Natural killer cell (primary cell): ENCODE measurements at regions not wholly inside any gene's neighbourhood (a gene's known extent, or its start where the extent isn't known, plus 50 kb on each side); places are given as distances from the start of the nearest gene placed in this dataset.

Experiments
- ATAC-seq, 3 donors: fragments of 150-1000 bp in 2 of 3; fragments of 200-7000 bp in 1 of 3; cut with Tn5 transposase; 1 replicate in 1 of 3; 2 replicates in 2 of 3; pipeline ENCODE4 v1.10.0; 2021; ENCODE audit warnings: mild to moderate bottlenecking in 2 of 3, moderate library complexity in 2 of 3
- DNase-seq, 2 donors: peaks; one replicate each; pipeline versions ENCODE4 v3.0.0 to v3.0.0-alpha.2; 2013 to 2021; ENCODE audit warnings: mixed read lengths in 1 of 2
- H3K27ac ChIP-seq: one replicate; pipeline ENCODE4 v1.5.1; 2013; ENCODE audit warnings: mild to moderate bottlenecking, low read length
- H3K27me3 ChIP-seq: one replicate; pipeline ENCODE4 v1.6.1; 2013; ENCODE audit warnings: low read length; ENCODE audit not compliant: control insufficient read depth, insufficient read depth
- H3K36me3 ChIP-seq: one replicate; pipeline ENCODE4 v1.6.1; 2013; ENCODE audit warnings: low read length; ENCODE audit not compliant: control insufficient read depth, insufficient read depth
- H3K4me1 ChIP-seq: one replicate; pipeline ENCODE4 v1.6.1; 2013; ENCODE audit warnings: low read length; ENCODE audit not compliant: control insufficient read depth, insufficient read depth
- H3K4me3 ChIP-seq: one replicate; pipeline ENCODE4 v1.5.1; 2013; ENCODE audit warnings: low read length
- H3K9me3 ChIP-seq: one replicate; pipeline ENCODE4 v1.6.1; 2013; ENCODE audit warnings: low read length; ENCODE audit not compliant: control insufficient read depth, insufficient read depth
- H3K27ac Mint-ChIP-seq, 2 donors: one replicate each; pipeline ENCODE4 v1.8.0; 2022; ENCODE audit warnings: mild to moderate bottlenecking in 2 of 2, mixed read lengths in 2 of 2, moderate library complexity in 1 of 2
- H3K27me3 Mint-ChIP-seq, 2 donors: one replicate each; pipeline ENCODE4 v1.8.0; 2022; ENCODE audit warnings: low read depth in 2 of 2, mixed read lengths in 2 of 2
- H3K36me3 Mint-ChIP-seq: one replicate; pipeline ENCODE4 v1.8.0; 2022; ENCODE audit warnings: mixed read lengths
- H3K4me1 Mint-ChIP-seq, 2 donors: one replicate each; pipeline ENCODE4 v1.8.0; 2022; ENCODE audit warnings: mixed read lengths in 2 of 2
- H3K4me3 Mint-ChIP-seq: one replicate; pipeline ENCODE4 v1.8.0; 2022; ENCODE audit warnings: mild to moderate bottlenecking, moderate library complexity, mixed read lengths
- H3K9me3 Mint-ChIP-seq, 2 donors: one replicate each; pipeline ENCODE4 v1.8.0; 2022; ENCODE audit warnings: mixed read lengths in 2 of 2
- WGBS: methylation state at CpG from one replicate; pipeline ENCODE4 v1.1.7; 2013; ENCODE audit warnings: missing lambda C conversion rate; ENCODE audit not compliant: insufficient coverage; 5-methylcytosine and 5-hydroxymethylcytosine counted together
- intact Hi-C: fragments of 100-400 bp; cut with micrococcal nuclease; formaldehyde crosslinking; loops from one replicate; pipeline ENCODE4 v1.14.2; 2022
- TF ChIP-seq, protein P1 (sequence below): fragments of 200-600 bp; IDR thresholded peaks from one replicate; pipeline ENCODE4 v1.8.0; 2022; ENCODE audit warnings: antibody characterized with exemption

DNA sequence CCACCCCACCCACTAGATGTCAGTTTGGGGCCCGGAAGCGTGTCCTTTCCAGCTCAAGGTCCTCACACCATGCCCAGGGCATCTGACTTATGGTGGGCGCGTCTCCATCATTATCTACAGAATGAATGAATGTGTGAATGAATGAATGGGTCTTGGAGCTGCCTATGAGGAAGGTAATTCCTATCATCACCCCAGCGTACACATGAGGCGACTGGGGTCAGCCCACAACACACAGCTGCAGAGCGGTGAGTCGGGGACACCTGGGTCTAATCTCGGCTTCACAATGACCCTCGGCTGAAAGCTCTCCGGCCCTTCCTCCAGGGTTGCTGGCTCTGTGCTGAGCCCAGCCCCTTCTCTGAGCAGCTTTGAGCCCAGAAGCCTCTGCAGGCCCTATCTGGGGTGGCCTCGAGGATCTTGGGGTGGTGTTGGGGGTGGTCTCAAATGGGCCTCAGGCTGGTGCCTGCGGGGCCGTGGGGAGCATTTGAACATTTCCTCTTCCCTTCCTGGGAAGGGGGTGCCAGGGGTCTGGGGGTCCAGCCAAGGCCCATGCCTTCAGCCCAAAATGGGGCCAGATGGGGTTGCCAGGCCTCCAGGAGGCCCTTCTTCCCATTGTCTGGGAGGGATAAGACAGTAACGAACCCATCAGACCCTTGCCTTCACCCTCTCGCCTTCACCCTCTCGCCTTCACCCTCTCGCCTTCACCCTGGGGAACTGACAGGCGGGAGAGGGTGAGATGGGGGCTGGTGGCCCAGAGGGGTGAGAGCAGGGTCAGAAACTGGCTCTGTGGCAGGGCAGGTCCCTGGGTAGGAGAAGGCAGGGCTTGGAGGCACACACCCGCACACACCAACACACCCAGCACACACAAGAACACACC, 82.4 kb downstream of the MYEOV start:
- TF ChIP-seq, protein P1, sequence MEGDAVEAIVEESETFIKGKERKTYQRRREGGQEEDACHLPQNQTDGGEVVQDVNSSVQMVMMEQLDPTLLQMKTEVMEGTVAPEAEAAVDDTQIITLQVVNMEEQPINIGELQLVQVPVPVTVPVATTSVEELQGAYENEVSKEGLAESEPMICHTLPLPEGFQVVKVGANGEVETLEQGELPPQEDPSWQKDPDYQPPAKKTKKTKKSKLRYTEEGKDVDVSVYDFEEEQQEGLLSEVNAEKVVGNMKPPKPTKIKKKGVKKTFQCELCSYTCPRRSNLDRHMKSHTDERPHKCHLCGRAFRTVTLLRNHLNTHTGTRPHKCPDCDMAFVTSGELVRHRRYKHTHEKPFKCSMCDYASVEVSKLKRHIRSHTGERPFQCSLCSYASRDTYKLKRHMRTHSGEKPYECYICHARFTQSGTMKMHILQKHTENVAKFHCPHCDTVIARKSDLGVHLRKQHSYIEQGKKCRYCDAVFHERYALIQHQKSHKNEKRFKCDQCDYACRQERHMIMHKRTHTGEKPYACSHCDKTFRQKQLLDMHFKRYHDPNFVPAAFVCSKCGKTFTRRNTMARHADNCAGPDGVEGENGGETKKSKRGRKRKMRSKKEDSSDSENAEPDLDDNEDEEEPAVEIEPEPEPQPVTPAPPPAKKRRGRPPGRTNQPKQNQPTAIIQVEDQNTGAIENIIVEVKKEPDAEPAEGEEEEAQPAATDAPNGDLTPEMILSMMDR, result no peak
- H3K4me1 Mint-ChIP-seq, result no peaks in the 10 kb centered on the region
- no peak overlapping the region for H3K27ac Mint-ChIP-seq
- no peak for ATAC-seq
- H3K36me3 Mint-ChIP-seq, result no peaks in the 10 kb centered on the region
- DNase-seq, result no peak
- intact Hi-C loops, result no loop called here
- no peak overlapping the region for H3K27ac ChIP-seq
- H3K9me3 Mint-ChIP-seq, result no peaks in the 10 kb centered on the region
- H3K27me3 ChIP-seq, result no peaks in the 10 kb centered on the region
- 89% methylated on average over 18 of the region's 20 CpGs for WGBS
- no peak overlapping the region for H3K4me3 ChIP-seq
- H3K9me3 ChIP-seq, result no peaks in the 10 kb centered on the region
- H3K36me3 ChIP-seq, result no peaks in the 10 kb centered on the region
- no peaks in the 10 kb centered on the region for H3K27me3 Mint-ChIP-seq
- no peak overlapping the region for H3K4me3 Mint-ChIP-seq
- no peaks in the 10 kb centered on the region for H3K4me1 ChIP-seq

DNA sequence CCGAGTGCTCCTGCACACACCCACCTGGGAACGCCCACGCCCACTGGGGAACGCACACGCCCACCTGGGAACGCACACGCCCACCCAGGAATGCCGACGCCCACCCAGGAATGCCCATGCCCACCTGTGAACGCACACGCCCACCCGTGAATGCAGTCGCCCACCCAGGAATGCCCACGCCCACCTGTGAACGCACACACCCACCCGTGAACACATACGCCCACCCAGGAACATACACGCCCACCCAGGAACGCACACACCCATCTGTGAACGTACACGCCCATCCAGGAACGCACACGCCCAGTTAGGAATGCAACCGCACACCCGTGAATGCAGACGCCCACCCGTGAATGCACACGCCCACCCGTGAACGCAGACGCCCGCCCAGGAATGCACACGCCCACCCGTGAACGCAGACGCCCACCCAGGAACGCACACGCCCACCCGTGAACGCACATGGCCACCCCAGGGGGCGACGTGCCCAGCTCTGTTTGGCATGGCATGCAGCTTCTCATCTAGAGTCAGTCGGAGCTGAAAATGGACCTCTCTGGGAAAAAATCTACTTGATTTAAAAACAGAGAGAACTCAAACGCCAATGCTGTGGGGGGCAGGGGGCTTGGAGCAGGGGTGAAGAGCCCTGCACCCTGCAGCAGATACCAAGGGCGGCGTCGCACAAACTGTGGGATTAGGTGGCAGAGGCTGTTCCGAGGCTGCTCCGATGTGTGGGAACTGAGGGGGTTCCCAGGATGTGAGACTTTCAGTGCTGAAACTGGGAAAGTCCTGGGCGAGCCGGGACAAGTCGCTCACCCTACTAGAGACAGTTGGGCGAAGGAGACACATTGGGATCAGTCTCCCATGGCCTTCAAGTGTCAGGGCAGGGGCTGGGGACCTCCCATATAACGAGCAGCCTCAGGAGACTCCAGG, 83.3 kb downstream of the MYEOV start:
- DNase-seq (no peak), ATAC-seq (no peak)
- Histone ChIP-seq H3K27me3 (no peaks in the 10 kb centered on the region), H3K9me3 (no peaks in the 10 kb centered on the region), H3K4me3 (no peak overlapping the region), H3K4me1 (no peaks in the 10 kb centered on the region), H3K27ac (no peak overlapping the region), H3K36me3 (no peaks in the 10 kb centered on the region)
- H3K36me3 Mint-ChIP-seq, result no peaks in the 10 kb centered on the region
- H3K4me1 Mint-ChIP-seq, result no peaks in the 10 kb centered on the region
- H3K9me3 Mint-ChIP-seq, result no peaks in the 10 kb centered on the region
- no peak overlapping the region for H3K27ac Mint-ChIP-seq
- H3K4me3 Mint-ChIP-seq, result no peak overlapping the region
- H3K27me3 Mint-ChIP-seq, result no peaks in the 10 kb centered on the region
- TF ChIP-seq, protein P1, result no peak
- intact Hi-C loops, result no loop called here
- 88% methylated on average over 54 of the region's 54 CpGs for WGBS

DNA sequence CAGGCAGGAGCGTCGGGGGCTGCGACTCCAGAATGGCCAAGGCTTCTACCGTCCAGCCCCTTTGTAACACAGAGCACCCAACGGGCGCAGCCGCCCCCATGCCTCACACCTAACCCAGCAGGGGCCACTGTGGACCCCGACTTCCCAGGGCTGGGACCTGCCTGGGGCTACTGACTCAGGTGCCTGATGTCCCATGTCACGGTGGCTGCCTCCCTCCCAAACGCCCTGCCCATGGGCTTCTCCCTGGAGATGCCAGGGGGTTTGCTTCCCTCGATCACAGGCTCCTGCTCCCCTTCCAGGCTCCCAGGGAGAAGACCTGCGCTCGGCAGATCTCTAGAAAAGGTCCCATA, 84.0 kb downstream of the MYEOV start:
- TF ChIP-seq, protein P1, result no peak
- WGBS, result 88% methylated on average over 13 of the region's 13 CpGs
- Mint-ChIP-seq H3K9me3 (no peaks in the 10 kb centered on the region), H3K4me1 (no peaks in the 10 kb centered on the region), H3K27ac (no peak overlapping the region), H3K27me3 (no peaks in the 10 kb centered on the region), H3K4me3 (no peak overlapping the region), H3K36me3 (no peaks in the 10 kb centered on the region)
- DNase-seq, result no peak
- ATAC-seq, result no peak
- no peaks in the 10 kb centered on the region for H3K4me1 ChIP-seq
- no peaks in the 10 kb centered on the region for H3K9me3 ChIP-seq
- no peak overlapping the region for H3K4me3 ChIP-seq
- H3K36me3 ChIP-seq, result no peaks in the 10 kb centered on the region
- intact Hi-C loops, result no loop called here
- H3K27ac ChIP-seq, result no peak overlapping the region
- no peaks in the 10 kb centered on the region for H3K27me3 ChIP-seq
